Liver (tissue), 3 donors: ENCODE measurements at regions not wholly inside any gene's neighbourhood (a gene's known extent, or its start where the extent isn't known, plus 50 kb on each side); places are given as distances from the start of the nearest gene placed in this dataset.

ENCODE experiments used
- JUND ChIP-seq, 2 donors: IDR thresholded peaks; 2 replicates each; pipeline ENCODE4 v1.6.1; 2016; ENCODE audit warnings: antibody characterized with exemption in 2 of 2
- TAF1 ChIP-seq: conservative IDR thresholded peaks from 2 replicates; pipeline ENCODE4 v1.6.1; 2016; ENCODE audit warnings: antibody characterized with exemption, mild to moderate bottlenecking
- TF ChIP-seq, protein P1 (sequence below): fragments of 150-350 bp; IDR thresholded peaks from 2 replicates; pipeline ENCODE4 v1.5.1; 2017; ENCODE audit warnings: improper control_type of control experiment, low read depth, low read length; ENCODE audit not compliant: missing input control
- donor health status: healthy.
- donor health status: healthy.

GRCh38 chr7:52071744-52072143 lies 755.1 kb upstream of the COBL start:
- TF ChIP-seq JUND (IDR thresholded peaks at IDR 0.05) (no peak), TAF1 (no peak)
- TF ChIP-seq, protein P1, sequence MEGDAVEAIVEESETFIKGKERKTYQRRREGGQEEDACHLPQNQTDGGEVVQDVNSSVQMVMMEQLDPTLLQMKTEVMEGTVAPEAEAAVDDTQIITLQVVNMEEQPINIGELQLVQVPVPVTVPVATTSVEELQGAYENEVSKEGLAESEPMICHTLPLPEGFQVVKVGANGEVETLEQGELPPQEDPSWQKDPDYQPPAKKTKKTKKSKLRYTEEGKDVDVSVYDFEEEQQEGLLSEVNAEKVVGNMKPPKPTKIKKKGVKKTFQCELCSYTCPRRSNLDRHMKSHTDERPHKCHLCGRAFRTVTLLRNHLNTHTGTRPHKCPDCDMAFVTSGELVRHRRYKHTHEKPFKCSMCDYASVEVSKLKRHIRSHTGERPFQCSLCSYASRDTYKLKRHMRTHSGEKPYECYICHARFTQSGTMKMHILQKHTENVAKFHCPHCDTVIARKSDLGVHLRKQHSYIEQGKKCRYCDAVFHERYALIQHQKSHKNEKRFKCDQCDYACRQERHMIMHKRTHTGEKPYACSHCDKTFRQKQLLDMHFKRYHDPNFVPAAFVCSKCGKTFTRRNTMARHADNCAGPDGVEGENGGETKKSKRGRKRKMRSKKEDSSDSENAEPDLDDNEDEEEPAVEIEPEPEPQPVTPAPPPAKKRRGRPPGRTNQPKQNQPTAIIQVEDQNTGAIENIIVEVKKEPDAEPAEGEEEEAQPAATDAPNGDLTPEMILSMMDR = no peak
